ENCODE measurements at regions not wholly inside any gene's neighbourhood (a gene's known extent, or its start where the extent isn't known, plus 50 kb on each side); places are given as distances from the start of the nearest gene placed in this dataset.
"Not testable (repeated sequence)": the region's sequence is repeated elsewhere in the genome, so short reads cannot be mapped to it uniquely, and the experiment has no call there.

DNA sequence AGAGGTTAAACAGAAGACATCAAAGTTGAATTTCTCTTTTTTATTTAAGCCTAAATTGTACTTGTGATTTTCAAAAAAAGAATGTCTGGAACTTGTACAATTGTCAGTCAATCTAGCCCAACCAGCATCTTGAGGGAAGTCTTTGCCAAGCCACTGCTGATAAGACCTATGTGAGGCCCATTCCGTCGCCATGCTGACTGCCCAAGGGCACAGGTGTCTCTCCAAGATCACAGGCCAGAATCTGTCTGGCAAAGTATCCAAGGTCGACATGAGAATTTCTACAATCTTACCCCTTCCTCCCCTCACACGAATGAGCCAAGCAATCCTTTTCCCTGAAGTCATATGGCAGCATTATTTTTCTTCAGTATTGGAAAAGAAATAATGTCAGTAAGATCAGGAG lies 614.5 kb downstream of the CBLN4 start:
- no peak for DNase-seq

DNA sequence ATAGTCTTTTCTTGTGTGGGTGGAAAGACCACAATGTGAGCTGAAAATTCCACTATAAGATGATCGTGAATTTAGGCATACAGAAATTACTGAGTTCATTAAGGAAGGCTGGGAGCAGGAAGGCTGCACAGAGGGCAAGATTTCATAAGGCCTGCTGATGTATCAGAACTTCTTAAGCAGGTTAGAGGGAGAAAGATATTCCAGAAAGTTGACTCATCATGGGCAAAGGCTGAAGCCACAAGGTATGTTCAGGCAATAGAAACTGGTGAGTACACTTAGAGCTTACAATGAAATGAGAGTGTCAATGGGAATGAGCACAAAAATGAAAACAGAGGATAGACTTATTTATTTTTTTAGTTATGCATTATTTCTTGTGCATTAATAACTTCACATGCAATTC lies 618.6 kb downstream of the CBLN4 start:
- DNase-seq: no peak

DNA sequence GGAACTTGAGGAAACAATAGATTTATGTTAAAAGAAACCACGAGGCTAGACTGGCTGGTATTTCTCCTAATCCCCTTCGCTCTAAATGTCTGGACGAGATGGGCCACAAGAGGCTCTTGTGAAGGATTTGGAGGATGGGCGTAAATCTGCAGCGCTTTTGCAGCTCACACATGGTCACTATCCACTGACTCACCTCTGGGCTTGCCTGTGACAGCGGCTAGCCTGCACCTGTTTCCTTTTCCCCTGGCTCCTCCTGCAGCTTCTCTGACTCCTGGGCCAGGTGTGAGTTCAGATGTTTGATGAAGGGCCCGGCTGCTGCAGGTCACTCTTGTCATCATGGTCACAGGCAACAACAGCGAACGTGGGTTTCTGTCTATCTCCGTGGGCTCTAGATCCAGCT lies 629.4 kb downstream of the CBLN4 start:
- DNase-seq: no peak

DNA sequence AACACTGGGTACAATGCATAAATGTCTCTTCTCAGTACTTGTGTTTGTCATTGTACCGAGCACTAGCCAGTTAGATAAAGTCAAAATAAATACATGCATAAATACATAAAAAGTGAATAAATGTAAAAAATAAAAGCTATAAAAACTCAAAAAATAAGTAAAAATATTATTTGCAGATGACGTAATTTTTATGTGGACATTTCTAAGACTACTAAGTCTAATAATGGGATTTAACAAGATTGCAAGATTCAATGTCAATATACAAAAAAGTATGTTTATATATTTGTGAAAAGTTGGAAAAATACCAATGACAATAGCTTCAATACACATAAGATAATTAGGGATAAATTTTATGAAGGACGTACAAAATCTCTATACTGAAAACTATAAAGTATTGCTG lies 639.6 kb downstream of the CBLN4 start:
- DNase-seq: no peak

DNA sequence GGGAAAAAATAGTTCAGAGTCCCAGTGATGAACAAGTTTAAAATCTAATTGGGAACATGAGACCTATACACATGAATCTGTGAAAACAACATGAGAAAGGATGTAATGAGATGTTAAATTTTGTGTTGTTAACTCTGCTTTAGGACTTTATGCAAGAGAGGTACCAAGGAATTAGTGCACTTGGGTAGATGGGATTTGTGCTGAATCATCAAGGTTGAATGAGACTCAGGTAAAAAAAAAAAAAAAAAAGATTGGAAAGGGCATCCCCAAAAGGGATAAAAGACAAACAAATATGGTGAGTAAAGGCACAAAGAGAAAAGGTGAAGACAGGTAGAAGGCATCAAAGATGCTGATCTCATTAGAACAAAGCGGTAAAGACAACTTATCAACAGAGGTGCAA lies 644.4 kb downstream of the CBLN4 start:
- no peak for DNase-seq

DNA sequence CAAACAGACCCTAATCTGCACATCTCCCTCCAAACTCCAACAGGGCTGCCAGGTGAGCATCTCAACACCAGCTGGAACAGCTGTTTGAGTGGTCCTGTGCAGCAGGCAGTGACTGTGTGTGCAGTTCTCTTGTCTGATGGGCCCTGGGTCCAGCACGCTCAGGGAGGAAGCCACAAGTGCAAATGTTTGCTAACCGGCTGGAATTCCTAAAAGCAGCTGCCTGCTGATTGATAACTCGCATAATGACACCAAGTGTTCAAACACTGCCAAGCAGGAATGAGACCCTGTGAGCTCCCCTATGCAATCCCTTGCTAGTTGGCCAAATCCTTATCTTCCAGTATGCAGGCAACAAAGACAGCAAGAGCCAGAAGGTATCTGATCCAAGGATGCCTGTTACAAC lies 650.6 kb downstream of the CBLN4 start:
- DNase-seq: no peak

DNA sequence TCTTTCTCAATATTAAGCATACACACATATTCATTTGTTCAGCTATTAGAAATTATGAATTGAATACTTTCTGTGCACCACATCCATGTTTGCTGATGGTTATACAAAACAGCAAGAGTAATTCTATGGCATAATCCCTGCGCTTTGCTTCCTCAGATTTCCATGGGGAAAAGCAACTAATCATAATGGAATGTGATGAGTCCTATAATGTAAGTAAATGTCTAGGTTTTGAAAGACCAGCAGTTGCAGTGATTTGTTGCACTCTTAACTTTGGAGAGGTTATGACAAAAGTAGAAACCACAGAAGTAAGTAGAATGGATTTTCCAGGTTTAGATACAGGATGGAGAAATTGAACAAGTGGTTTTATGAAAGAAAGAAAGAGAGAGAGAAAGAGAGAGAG lies 652.1 kb downstream of the CBLN4 start:
- no peak for DNase-seq

DNA sequence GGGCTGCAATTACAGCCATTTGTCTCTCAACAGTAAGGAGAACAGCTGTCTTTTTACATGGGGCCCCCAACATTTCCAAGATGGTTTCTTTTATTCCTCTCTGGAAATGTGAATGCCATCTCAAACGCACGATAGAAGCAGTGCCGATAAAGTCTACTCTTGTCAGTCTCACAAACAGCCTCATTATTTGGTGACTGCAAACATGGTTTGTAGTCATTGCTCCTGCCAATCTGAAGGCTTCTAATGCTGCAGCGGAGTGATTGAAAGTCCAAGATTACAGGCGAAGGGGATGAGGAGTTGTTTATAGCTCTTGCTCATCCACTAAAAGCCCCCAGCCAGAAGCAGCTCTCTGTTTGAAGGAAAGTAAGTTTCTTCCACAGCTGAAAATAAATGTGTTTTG lies 657.1 kb downstream of the CBLN4 start:
- DNase-seq: no peak

DNA sequence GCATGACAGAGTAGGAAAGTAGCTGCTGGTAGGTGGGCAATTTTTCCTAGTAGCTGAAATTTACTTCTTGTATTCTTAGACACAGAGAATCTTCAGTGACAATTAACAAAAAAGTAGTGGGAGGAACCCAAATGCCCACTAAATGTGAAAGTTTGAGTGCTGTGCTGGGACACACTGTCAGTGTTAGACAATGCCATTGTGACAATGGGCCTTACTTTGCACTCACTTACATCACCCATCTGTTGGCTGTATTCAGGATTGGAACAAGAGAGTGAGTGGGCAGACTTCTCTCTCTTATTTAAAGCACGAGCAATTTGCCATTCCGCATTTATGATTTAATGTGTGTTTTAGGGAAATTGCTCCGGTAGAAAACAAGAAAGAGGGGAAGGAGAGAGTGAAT lies 662.5 kb downstream of the CBLN4 start:
- no peak for DNase-seq

DNA sequence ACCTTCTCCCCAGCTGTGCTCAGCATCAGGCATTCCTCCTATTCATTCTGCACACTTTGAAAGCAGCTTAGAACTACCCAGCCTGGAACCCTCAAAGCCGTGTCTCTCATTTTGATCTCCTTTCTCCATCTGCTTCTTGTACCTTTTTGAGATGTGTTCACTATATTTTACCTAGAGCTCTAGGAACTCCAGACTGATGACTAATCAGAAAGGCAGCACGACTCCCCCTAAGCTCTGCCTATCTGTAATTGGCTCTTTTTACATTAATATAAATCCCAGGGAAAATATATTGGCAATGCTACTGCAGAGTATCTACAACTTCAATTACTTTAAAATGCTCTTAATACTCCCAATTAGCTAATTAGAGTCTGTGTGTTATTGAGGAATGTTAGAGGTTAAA lies 671.5 kb downstream of the CBLN4 start:
- no peak for DNase-seq

DNA sequence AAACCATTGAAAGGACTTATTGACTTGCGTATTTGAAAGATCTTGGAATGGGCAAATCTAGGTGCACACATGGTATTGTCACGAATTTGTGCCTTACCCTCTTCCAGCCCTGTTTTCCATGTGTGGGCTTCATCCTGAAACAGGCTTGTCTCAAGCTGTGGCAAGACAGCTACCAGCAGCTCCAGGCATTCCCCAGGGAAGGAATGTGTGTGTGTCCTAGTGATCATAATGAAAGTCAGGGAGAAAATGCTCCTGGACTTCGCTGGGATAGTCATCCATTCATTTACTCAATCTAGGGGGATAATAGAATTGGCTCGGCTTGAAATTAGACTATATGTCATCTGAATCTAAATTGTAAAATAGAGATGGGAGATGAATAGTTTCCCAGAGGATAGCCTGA lies 676.2 kb downstream of the CBLN4 start:
- DNase-seq: no peak

DNA sequence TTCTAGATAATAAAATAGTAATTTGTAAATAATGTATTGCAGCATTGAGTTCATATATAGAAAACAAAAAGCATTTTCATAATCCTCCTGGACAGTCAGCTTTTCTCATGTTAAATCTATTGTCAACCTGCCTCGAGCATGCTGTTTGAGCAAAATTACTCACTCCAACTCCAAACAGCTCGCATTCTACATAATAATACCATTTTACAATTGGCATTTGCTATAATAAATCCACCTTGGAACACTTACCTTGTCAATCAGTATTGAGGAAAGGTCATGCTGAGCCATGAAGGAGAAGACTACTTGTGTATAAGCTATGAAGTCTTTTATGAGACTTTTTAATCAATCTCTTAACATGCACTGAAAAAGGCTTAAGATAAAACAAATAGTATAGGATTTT lies 682.6 kb downstream of the CBLN4 start:
- DNase-seq: no peak

DNA sequence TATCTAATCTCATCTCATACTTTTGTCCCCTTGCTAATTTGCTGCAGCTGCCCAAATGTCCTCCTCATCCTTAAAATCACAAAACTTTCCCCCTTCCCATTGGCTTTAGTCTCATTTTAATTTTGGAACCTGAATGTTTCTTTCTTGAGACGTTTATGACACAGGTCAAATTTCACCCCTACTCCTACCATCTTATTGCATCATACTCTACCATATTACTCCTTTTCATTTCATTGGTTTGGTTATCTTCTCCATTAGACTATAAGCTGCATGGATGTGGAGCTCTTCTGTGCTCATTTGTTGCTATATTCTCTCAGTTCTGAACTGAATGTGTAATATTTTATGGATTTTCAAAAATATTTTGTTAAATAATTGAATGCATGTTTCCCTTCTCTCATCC lies 688.6 kb downstream of the CBLN4 start:
- no peak for DNase-seq

DNA sequence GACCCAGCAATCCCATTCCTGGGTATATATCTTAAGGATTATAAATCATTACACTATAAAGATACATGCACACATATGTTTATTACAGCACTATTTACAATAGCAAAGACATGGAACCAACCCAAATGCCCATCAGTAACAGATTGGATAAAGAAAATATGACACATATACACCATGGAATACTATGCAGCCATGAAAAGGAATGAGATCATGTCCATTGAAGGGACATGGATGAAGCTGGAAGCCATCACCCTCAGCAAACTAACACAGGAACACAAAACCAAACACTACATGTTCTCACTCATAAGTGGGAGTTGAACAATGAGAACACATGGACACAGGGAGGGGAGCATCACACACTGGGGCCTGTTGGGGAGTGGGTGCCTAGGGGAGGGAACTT lies 694.5 kb downstream of the CBLN4 start:
- not testable (repeated sequence) for DNase-seq

DNA sequence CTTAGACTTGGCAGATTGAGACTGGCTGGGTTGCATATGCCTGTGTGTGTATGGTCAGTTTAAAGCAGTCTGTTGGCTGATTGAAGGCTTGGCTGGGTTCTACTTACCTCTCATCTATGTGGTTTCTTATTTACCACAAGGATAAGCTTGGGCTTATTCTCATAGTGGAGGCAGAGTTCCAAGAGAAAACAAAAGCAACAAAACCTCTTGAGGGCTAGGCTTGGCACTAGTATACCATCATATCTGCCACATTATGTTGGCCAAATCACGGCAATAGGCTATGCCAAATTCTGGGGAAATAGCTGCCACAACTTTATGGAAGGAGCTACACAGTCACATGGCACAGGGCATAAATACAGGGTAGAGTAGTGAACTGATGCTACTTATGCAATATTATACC lies 714.1 kb downstream of the CBLN4 start:
- no peak for DNase-seq

DNA sequence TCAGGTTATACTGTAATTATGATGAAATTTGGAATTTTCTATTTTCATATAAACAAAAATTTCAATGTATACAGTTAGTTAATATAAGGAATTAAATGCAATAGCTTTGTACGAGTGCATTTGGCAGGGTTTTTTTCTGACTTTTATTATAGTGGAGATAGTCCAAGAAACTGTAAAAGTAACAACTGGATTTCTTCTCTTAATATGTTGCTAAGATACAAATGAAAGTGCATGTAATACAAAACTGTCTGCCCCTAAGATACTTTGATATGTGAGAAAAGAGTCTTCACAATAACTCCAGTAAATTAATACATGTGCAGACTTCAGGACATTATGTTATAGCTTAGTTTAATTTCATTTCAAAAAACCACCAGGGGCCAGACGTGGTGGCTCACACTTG lies 721.4 kb downstream of the CBLN4 start:
- no peak for DNase-seq

DNA sequence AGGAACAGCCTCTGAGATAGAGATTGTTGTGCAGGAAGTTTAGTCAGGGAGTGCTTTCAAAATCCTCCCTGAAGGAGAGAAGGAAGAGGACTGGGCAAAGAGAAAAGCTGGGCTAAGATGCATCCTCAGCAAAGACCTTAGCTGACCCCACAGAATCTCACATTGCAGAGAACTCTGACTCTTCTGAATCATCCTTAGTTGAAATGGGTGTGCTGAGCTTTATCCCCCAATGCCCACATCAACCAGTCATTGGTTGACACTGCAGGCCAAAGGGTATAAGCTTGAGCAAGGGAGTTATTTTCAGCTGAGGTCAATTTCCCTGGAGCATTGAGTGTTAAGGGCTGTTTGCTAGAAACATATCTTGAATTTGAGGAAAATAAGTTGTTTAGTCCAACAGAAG lies 732.2 kb downstream of the CBLN4 start:
- no peak for DNase-seq

DNA sequence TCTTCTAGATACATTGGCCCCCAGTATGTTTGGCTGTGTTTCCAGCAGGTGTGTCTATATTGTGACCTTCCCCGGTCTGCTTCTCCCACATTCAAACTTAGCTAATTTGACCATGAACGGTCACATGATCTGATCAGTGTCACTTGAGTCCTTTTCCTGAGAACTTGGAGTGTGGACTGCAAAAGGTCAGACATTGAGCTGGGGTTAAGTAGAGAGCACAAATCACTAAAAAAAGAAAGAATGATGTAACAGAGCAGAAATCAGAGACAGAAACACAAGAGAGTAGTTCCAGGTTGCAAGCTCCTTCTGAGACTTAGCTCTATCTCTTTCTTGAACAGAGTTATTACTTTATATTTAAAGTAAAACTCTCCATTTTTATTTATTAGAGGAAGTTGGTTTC lies 733.9 kb downstream of the CBLN4 start:
- no peak for DNase-seq

DNA sequence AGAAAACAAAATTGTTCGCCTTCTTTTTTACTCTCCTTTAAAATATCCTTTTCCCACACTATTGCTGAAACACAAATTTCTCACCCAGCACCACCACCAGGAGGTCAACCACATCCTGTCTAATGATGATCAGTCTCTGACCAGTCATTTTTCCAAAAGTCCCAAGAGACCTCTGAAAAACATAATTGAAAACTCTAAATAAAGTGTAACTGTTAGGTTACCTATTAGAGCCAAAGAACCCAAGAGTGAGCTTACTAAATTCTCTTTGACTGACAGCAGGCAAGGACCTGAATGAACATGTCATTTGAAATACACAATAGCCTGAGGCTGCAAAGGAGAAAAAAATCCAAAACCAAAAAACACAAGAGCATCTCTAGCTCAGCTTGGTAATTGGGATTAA lies 735.4 kb downstream of the CBLN4 start:
- no peak for DNase-seq

DNA sequence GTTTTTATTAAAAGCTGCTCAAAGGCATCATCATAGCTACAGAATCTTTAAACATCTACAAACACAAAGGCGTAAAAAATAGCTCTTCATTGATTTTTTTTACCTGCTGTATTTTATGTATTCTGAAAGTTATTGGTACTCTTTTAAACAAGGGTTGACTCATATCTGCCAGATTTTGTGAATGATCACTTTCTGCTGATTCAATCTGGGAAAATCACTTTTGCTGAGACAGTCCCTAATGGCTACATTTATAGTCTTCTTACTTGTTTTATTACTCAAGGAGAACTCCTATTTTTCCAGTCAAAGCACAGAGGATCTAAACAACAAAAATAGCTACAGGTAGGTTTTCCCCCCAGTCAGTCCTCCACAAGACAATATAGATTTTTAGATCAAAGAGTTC lies 739.0 kb downstream of the CBLN4 start:
- DNase-seq: no peak

DNA sequence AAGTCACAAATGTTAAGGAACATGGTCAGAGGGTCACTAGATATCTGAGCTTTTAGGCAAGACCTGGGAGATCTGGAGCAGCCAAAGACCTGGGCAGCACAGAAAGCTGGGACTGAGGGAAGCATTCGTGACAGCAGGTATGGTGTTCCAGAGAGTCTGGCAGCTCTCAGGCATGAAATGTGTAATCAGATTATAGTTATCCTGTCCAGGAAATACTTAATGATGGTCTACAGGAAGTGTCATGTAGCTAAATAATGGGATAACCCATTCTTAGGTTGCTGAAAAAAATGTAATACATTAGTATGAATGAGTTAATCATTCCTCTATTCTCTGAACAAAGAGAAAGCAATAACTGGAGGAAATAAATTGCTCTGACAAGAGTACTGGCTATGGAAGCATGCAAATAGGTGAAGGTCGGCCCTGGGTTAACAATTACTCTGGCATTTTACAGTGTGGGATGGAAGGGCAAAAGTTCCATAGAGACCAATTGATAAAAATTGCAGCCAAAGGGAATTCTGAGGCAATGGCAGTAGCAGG lies 740.5 kb downstream of the CBLN4 start:
- no peak for DNase-seq

DNA sequence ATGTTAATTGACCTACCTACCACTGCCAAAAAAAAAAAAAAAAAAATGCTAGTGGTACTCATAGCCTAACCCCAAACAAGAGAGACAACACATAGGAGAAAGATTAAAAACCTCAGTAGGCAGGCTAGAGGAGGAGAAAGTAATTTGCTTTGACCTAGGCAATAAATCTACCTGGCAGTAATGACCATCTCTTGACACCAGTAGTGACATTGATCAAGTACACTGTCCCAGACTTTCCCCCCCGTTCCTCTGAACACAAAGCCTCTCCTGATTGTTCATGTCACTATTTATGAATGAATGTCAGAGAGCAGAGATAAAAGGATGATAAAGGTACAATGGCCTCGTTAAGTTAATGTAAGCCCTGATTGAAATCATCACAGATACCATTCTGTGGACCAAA lies 746.8 kb downstream of the CBLN4 start:
- no peak for DNase-seq

DNA sequence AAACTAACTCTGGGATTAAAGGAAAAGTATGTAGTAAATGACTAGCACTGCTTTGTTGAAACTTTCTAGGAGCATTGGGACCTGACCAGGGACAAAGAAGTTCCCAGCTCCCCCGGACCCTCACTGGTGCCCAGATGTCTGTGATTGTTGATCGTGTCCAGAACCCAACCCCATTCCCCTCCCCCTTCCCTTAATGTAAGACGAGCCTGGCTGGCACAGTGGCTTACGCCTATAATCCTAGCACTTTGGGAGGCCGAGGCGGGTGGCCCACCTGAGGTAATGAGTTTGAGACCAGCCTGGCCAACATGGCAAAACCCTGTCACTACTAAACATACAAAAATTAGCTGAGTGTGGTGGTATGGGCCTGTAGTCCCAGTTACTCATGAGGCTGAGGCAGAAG lies 750.3 kb downstream of the CBLN4 start:
- no peak for DNase-seq

DNA sequence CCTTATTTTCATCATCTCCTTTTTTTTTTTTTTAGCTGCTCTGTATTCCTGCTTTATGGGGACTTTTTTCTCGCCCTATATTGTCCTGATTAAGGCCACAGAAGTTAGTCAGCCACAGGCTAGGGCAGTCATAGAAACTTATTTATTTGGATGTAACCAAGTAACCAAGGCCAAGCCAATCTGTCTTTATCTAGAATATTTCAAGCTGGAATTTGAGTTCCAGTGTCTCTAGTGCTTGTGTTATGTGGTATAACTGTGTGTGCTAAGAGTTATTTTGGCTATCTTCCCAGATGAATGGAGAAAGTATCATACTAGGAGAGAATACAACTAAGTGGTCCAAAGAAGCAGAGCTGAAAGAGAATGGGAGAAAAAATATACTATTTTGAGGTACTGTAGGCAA lies 751.5 kb downstream of the CBLN4 start:
- DNase-seq: no peak

DNA sequence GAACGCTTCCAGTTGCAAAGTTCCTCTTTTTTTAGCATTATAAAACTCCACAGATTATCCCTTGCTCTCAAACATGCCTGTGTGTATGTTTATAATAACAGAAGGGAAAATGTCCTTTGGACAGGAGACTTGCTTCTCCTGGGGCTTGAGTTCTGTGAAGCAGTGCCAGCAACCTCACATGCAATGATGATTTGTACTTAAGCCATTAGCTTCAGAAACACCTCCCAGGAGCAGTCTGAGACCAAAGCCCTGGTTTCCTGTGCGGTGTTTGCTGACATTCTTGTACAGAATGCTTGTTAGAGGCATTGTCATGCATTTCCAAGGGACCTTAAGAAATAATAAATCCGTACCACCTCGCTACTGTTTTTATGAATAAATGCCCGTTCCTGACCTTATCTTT lies 752.8 kb downstream of the CBLN4 start:
- no peak for DNase-seq

DNA sequence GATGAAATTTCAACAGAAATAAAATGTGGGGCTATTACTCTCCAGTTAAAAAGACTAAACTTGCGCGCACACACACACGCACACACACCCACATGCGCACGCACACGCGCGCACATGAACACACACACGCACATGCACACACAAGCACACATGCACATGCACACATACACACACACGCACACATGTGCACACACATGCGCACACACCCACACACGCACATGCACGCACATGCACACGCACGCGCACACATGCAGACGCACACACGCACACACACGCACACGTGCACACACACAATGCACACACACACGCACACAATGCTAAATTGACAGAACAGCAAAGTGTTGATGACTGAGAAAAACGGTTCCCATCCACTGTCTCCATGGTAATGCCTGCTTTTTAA lies 754.1 kb downstream of the CBLN4 start:
- DNase-seq: no peak

Measured in hippocampal formation (tissue), 2 donors.